Vagina (tissue), 2 donors: ENCODE measurements at regions not wholly inside any gene's neighbourhood (a gene's known extent, or its start where the extent isn't known, plus 50 kb on each side); places are given as distances from the start of the nearest gene placed in this dataset.

Source experiments
- CTCF ChIP-seq, 3 experiments: fragments of 450-650 bp in 2 of 3; fragments of 200-600 bp in 1 of 3; sonication (generic) in 1 of 3; IDR thresholded peaks; one replicate each; pipeline ENCODE4 v1.5.1; 2017 to 2019; ENCODE audit warnings: antibody characterized with exemption in 3 of 3, mild to moderate bottlenecking in 2 of 3, moderate library complexity in 2 of 3
- POLR2A ChIP-seq, 2 donors: fragments of 450-650 bp; IDR thresholded peaks; one replicate each; pipeline ENCODE4 v1.6.1; 2017; ENCODE audit warnings: antibody characterized with exemption in 2 of 2, mild to moderate bottlenecking in 2 of 2, moderate library complexity in 2 of 2
- POLR2AphosphoS5 ChIP-seq, 2 donors: sonication (generic); formaldehyde crosslinking; IDR thresholded peaks; one replicate each; pipeline ENCODE4 v1.9.0; 2017; ENCODE audit warnings: antibody characterized with exemption in 2 of 2, mild to moderate bottlenecking in 2 of 2, low read depth in 1 of 2; ENCODE audit not compliant: insufficient read depth in 1 of 2

- TF ChIP-seq CTCF (IDR thresholded peaks at IDR 0.05) = no peak
- no peak for TF ChIP-seq POLR2A (IDR thresholded peaks at IDR 0.05)
- no peak for TF ChIP-seq POLR2AphosphoS5 (IDR thresholded peaks at IDR 0.05; ENCODE audit: insufficient read depth in 1 of 2, low read depth in 1 of 2)
These were observed 208.4 kb downstream of the MANEA start for GRCh38 chr6:95785785-95786184.
